Superior temporal gyrus (tissue), 1 donor: ENCODE measurements at regions not wholly inside any gene's neighbourhood (a gene's known extent, or its start where the extent isn't known, plus 50 kb on each side); places are given as distances from the start of the nearest gene placed in this dataset.

Experiments used
- DNase-seq: peaks from one replicate; pipeline ENCODE4 v3.0.0-alpha.2; 2016; ENCODE audit errors: extremely low spot score

- no peak for DNase-seq
Observed at GRCh38 chr2:47315475-47315874, 53.6 kb upstream of the EPCAM start.

- DNase-seq = no peak
Observed at GRCh38 chr2:47313728-47314127, 55.4 kb upstream of the EPCAM start.

GRCh38 chr2:47313141-47313691, 55.9 kb upstream of the EPCAM start:
- DNase-seq = no peak

DNA sequence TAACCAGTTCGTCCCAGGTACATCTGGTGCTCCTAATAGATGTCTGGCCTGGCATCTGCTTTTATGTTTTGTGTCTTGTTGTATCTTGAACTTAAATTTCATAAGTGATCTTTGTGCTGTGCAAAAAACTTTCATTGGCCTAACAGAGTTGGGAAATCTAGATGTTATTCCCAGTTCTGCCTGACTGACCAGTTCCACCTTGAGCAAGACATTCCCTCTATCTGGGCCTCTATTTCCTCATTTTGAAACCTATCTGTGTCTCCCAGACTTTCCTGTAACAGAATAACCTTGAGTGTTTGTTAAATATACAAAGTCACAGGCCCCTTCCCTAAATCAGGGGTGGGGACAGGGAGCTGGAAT, 56.6 kb upstream of the EPCAM start:
- DNase-seq = peak; percentile 15

- DNase-seq = peak; percentile 39
Observed at GRCh38 chr2:47311764-47312490, 57.2 kb upstream of the EPCAM start.

GRCh38 chr2:47310801-47311560, 58.1 kb upstream of the EPCAM start:
- DNase-seq = peak; percentile 98

DNA sequence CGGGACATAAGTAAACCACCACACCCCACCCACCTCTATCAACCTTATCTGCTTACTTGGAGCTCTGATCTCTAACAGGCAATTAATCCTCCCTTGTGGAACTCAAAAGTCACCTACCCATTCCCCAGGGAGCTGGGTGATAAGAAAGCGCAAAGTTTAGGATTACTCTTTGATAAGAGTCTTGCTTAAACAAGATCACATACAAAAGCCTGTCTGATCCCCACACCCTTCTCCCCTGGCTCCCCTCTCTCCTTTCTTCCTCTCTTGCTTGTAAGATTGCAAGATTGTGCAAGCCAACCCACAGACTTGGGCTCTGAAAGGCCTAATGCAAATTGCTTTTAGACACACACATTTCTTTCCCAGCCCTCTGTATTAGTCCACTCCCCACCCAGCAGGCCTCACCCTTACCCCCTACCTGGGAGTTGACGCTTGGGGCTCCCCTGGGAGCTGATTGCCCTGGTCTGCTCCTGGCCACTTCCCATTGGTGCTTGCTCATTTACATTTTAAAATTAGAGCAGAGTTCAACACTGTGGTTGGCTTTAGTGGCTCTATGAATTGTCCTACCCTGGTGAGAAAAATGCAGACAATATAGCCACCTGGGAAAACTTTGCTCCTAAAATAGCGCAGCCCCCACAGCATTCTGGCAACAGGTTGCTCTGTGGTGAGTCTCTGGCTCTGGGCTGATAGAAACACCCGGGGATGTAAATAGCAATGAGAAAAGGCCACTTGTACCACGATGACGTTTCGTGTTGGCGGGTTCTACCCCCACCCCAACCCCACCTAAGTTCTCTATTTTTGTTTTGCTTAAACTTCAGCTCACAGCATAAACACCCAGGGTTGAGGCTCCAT, 58.9 kb upstream of the EPCAM start:
- peak; percentile 85 for DNase-seq

DNA sequence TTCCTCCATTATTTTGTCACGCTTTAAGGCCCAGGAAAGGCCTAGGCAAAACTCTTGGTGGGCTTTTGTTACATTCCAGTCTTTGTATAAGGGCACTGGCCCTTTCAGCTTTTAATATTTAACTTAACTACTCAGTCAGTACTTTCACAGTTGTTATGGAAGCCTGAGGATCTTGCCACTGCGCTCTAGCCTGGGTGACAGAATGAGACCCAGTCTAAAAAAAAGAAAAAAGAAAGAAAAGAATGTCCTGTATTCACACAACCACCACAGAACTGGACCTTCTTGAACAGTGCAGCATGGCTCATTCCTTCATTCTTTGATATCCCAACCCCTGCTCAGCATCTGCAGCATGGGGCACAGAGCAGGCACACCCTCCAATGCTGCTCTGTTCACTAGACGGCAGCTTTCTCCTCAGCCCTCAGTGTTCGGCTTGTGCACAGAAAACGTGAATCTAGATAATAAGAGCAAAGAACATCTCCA, 59.6 kb upstream of the EPCAM start:
- no peak for DNase-seq

DNA sequence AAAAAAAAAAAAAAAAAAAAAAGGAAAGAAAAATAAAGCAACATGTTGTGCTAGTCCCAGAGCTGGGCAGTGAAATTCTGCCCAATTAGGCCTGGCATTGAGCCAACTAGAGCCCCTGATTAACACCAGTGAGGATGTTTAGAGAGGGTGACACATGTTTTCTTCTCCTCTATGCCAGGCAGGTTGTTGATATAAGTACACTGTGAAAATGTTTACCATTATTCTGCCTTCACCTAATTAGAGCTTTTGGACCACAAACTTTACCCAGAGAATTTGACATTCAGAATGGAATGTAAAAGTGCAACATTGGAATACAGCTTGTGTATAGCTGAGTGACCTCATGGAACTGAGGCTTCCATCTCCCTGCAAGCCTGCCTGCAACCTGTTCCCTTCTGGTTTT, 62.0 kb upstream of the EPCAM start:
- DNase-seq = peak; percentile 54

DNA sequence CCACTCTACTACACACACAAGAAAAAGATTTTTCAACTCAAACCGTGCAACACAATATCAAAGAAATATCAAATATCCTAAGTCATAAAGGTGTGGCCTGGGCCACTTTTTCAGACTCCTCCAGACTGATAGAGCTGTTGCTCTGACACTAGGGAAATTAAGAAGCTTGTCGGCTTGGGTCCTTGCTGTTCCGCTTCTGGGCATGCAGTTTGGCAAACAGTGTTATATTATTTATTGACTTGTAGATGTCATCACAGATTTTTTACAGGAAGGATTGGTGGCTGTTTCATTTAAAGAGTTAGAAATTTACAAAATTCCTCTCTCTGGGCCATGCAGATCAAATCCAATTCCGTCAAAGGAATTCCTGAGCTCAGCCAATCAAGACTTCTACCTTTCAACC, 64.5 kb upstream of the EPCAM start:
- no peak for DNase-seq

DNA sequence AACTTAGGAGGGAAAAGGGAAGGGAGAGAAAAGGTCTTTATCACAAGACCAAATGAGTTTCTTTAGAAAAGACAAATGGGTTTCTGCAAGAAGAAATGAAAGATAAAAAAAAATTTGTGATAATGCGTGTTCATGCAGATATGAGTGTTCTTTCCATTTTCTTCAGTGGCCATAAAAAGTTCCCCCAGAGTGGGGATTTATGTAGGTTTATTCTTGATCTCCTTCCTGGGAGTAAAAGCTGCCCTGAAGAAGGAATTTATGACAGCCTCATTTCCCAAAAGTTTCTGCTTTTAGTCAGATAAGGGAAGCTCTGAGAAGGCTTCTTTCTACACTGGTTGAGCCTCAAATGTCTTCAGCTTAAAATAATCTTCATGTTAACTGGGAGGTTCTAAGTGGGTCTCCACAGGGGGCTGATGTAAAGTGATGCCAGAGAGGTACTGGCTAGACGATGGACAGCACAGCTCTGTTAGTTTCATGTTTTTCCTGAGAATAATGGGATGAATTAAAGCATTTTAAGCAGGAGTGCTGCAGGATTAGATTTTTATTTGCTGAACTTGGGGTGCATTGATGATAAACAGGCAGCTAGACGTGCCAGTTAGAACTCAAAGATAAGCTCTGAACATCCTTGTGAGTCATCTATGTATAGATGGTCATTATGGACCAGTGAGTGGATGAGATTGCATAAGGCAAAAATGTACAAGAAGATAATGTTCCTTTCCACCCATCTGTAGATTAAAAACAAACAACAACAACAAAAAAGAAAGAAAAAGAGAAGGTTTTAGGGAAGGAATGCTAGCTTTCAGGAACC, 65.6 kb upstream of the EPCAM start:
- DNase-seq = peak; percentile 53

GRCh38 chr2:47302308-47302707, 66.8 kb upstream of the EPCAM start:
- no peak for DNase-seq

- no peak for DNase-seq
Observed at GRCh38 chr2:47301731-47302130, 67.4 kb upstream of the EPCAM start.

- no peak for DNase-seq
Observed at GRCh38 chr2:47301277-47301618, 67.9 kb upstream of the EPCAM start.

DNA sequence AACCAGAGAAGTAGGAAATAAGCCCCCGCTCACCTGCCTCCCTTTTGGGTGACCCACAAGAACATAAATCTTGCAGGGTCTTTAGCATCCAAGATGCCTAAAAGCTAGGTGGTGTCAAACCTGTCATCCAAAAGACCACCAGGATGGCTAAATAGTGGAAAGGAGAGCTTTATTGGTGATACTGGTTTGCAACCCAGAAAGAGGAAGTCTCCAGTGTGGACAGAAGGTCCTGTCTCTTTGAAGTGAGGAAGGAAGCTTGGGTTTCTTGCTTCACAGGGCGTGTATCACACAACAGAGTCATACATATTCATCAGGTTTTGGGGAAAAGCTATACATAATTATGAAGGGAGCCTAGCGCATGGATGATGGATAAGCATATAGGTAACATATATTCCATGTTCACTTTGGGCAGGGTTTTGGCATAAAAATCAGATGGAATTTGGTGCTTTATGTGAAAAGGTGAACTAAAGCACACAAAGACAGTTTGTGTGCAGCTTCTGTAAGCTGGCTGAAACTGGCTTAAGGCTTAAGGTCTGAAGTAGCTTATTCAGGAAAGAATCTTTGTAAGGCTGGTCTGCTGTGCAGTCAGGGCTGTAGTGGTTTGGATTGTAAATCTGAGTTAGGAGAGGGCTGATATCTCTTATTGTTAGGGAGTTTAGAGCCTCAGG, 68.4 kb upstream of the EPCAM start:
- peak; percentile 32 for DNase-seq

- no peak for DNase-seq
Observed at GRCh38 chr2:47300081-47300480, 69.0 kb upstream of the EPCAM start.

GRCh38 chr2:47299555-47299954, 69.6 kb upstream of the EPCAM start:
- no peak for DNase-seq

DNA sequence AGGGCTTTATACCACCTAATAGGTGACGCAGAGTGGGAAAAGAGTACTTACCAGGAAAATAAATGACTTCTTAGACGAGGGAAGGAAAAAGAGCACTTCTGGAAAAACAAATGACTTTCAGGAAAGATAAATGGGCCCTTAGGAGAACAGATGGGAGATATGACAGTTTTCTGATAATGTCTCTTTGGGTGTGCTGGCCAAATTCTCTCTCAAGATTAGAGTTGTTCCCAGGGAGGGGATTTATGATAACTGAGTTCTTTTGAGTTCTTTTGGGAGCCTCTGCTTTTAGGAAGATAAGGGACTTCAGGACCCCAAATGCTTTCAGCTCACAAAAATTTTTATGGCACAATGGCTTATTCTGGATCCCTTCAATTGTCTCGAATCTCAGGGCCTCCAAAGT, 70.3 kb upstream of the EPCAM start:
- DNase-seq = no peak

GRCh38 chr2:47297767-47298425, 71.2 kb upstream of the EPCAM start:
- DNase-seq = no peak

- no peak for DNase-seq
Observed at GRCh38 chr2:47295981-47296635, 73.0 kb upstream of the EPCAM start.
